ENCODE measurements at regions not wholly inside any gene's neighbourhood (a gene's known extent, or its start where the extent isn't known, plus 50 kb on each side); places are given as distances from the start of the nearest gene placed in this dataset.
A peak's percentile ranks its signal among the peaks of the same experiment; 100 is the strongest.
"Not testable (repeated sequence)": the region's sequence is repeated elsewhere in the genome, so short reads cannot be mapped to it uniquely, and the experiment has no call there.

GRCh38 chr16:10297341-10298006 is 88.4 kb upstream of the ATF7IP2 start:
- DNase-seq (ENCODE audit: low spot score), result peak; percentile 89

GRCh38 chr16:10300905-10301304 is 85.0 kb upstream of the ATF7IP2 start:
- ChIA-PET POLR2A (no interaction called here), CTCF (ENCODE audit: unreplicated experiment) (interaction anchor here (0.6 kb wide), 1 partner anchor 26 kb away, joined by 3 read pairs; no protein-coding TSS in a partner anchor)
- Histone ChIP-seq H2AFZ (ENCODE audit: low read length) (peak overlapping the region; percentile 59; the same call in 1 of the 2 replicates), H3K79me2 (ENCODE audit: insufficient read depth, low read depth, low read length) (no peaks in the 10 kb centered on the region), H3K27ac (ENCODE audit: low read depth, low read length, poor library complexity, severe bottlenecking) (no peak overlapping the region), H4K20me1 (ENCODE audit: insufficient read depth, low read length) (no peaks in the 10 kb centered on the region), H3K4me3 (ENCODE audit: low read depth, low read length, poor library complexity, severe bottlenecking) (no peak overlapping the region), H3K4me2 (ENCODE audit: low read length) (no peak overlapping the region; the same call in 1 of the 2 replicates), H3K9me2 (ENCODE audit: insufficient read depth, low read length) (no peaks in the 10 kb centered on the region), H3K9me3 (ENCODE audit: low read length) (no peaks in the 10 kb centered on the region), H3K4me1 (ENCODE audit: insufficient read depth, low read length, poor library complexity, severe bottlenecking) (peaks cover 37% of the 10 kb centered on the region), H3K36me3 (ENCODE audit: insufficient read depth, low read length) (no peaks in the 10 kb centered on the region)
- peak; percentile 45 for DNase-seq (ENCODE audit: low spot score)
- intact Hi-C loops (cut with micrococcal nuclease; ENCODE audit: unreplicated experiment), result no loop called here
- BruUV-seq (replicated peaks), result no TSS peak
- TF ChIP-seq, protein P1, sequence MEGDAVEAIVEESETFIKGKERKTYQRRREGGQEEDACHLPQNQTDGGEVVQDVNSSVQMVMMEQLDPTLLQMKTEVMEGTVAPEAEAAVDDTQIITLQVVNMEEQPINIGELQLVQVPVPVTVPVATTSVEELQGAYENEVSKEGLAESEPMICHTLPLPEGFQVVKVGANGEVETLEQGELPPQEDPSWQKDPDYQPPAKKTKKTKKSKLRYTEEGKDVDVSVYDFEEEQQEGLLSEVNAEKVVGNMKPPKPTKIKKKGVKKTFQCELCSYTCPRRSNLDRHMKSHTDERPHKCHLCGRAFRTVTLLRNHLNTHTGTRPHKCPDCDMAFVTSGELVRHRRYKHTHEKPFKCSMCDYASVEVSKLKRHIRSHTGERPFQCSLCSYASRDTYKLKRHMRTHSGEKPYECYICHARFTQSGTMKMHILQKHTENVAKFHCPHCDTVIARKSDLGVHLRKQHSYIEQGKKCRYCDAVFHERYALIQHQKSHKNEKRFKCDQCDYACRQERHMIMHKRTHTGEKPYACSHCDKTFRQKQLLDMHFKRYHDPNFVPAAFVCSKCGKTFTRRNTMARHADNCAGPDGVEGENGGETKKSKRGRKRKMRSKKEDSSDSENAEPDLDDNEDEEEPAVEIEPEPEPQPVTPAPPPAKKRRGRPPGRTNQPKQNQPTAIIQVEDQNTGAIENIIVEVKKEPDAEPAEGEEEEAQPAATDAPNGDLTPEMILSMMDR (conservative IDR thresholded peaks at IDR 0.05; ENCODE audit: low read length), result no peak
- TF ChIP-seq EZH2phosphoT487 (IDR thresholded peaks at IDR 0.05; ENCODE audit: borderline replicate concordance, low read depth, low read length), result no peak

More at GRCh38 chr16:10297341-10298006, 88.4 kb upstream of the ATF7IP2 start:
- TF ChIP-seq, protein P1 (conservative IDR thresholded peaks at IDR 0.05; ENCODE audit: low read length), result no peak
- TF ChIP-seq EZH2phosphoT487 (IDR thresholded peaks at IDR 0.05; ENCODE audit: borderline replicate concordance, low read depth, low read length), result no peak
- intact Hi-C loops (cut with micrococcal nuclease; ENCODE audit: unreplicated experiment), result no loop called here
- Histone ChIP-seq H3K27ac (ENCODE audit: low read depth, low read length, poor library complexity, severe bottlenecking) (peak overlapping the region; percentile 74), H3K36me3 (ENCODE audit: insufficient read depth, low read length) (no peaks in the 10 kb centered on the region), H3K4me3 (ENCODE audit: low read depth, low read length, poor library complexity, severe bottlenecking) (peak overlapping the region; percentile 58), H2AFZ (ENCODE audit: low read length) (peak overlapping the region; percentile 70), H3K9me2 (ENCODE audit: insufficient read depth, low read length) (no peaks in the 10 kb centered on the region), H3K9me3 (ENCODE audit: low read length) (no peaks in the 10 kb centered on the region), H3K4me1 (ENCODE audit: insufficient read depth, low read length, poor library complexity, severe bottlenecking) (peaks cover 37% of the 10 kb centered on the region), H3K79me2 (ENCODE audit: insufficient read depth, low read depth, low read length) (no peaks in the 10 kb centered on the region), H3K4me2 (ENCODE audit: low read length) (peak overlapping the region; percentile 67), H4K20me1 (ENCODE audit: insufficient read depth, low read length) (no peaks in the 10 kb centered on the region)
- CTCF ChIA-PET (ENCODE audit: unreplicated experiment), result no interaction called here
- POLR2A ChIA-PET, result interaction anchor here (0.9 to 1.3 kb wide), 3 partner anchors 13 to 30 kb away, joined by 3 to 4 read pairs (median 3); no protein-coding TSS in a partner anchor
- no TSS peak for BruUV-seq (replicated peaks)

- H4K20me1 ChIP-seq (ENCODE audit: insufficient read depth, low read length); intact Hi-C loops (cut with micrococcal nuclease; ENCODE audit: unreplicated experiment); DNase-seq (ENCODE audit: low spot score); H3K36me3 ChIP-seq (ENCODE audit: insufficient read depth, low read length); H2AFZ ChIP-seq (ENCODE audit: low read length); H3K79me2 ChIP-seq (ENCODE audit: insufficient read depth, low read depth, low read length); H3K4me3 ChIP-seq (ENCODE audit: low read depth, low read length, poor library complexity, severe bottlenecking); H3K9me2 ChIP-seq (ENCODE audit: insufficient read depth, low read length); H3K4me2 ChIP-seq (ENCODE audit: low read length); BruUV-seq (replicated peaks); H3K9me3 ChIP-seq (ENCODE audit: low read length); H3K27ac ChIP-seq (ENCODE audit: low read depth, low read length, poor library complexity, severe bottlenecking): not testable (repeated sequence)
- peaks cover 31% of the 10 kb centered on the region for H3K4me1 ChIP-seq (ENCODE audit: insufficient read depth, low read length, poor library complexity, severe bottlenecking)
- POLR2A ChIA-PET, result interaction anchor here (0.7 kb wide), 1 partner anchor 33 kb away, joined by 7 read pairs; no protein-coding TSS in a partner anchor
- CTCF ChIA-PET (ENCODE audit: unreplicated experiment), result interaction anchor here (0.6 kb wide), 1 partner anchor 26 kb away, joined by 3 read pairs; no protein-coding TSS in a partner anchor
Measured at GRCh38 chr16:10301547-10301946, 84.3 kb upstream of the ATF7IP2 start.

Data from OCI-LY7 (cell line).